Erythroblast (primary cell): ENCODE measurements at regions not wholly inside any gene's neighbourhood (a gene's known extent, or its start where the extent isn't known, plus 50 kb on each side); places are given as distances from the start of the nearest gene placed in this dataset.

Experiments used
- GATA1 ChIP-seq: IDR thresholded peaks from 2 replicates; pipeline ENCODE4 v1.6.1; 2011; ENCODE audit warnings: low read depth, mild to moderate bottlenecking, control low read depth, low read length, moderate library complexity
- POLR2A ChIP-seq: IDR thresholded peaks from 2 replicates; pipeline ENCODE4 v1.6.1; 2011; ENCODE audit warnings: mild to moderate bottlenecking, low read length

- TF ChIP-seq POLR2A (no peak), GATA1 (no peak)
Observed at GRCh38 chr3:31481697-31482096, 51.0 kb upstream of the STT3B start.
